Right lobe of liver (tissue), 6 donors: ENCODE measurements at regions not wholly inside any gene's neighbourhood (a gene's known extent, or its start where the extent isn't known, plus 50 kb on each side); places are given as distances from the start of the nearest gene placed in this dataset.
"Not testable (repeated sequence)": the region's sequence is repeated elsewhere in the genome, so short reads cannot be mapped to it uniquely, and the experiment has no call there.

ENCODE experiments used
- ATAC-seq, 4 donors: fragments of 200-7000 bp; cut with Tn5 transposase; one replicate each; pipeline ENCODE4 v1.9.1; 2020; ENCODE audit warnings: mild to moderate bottlenecking in 4 of 4, moderate library complexity in 4 of 4
- DNase-seq, 3 donors: peaks; one replicate each; pipeline ENCODE4 v3.0.0-alpha.2; 2020
- H3K27ac ChIP-seq, 3 donors: fragments of 200-600 bp; one replicate each; pipeline ENCODE4 v1.8.0; 2022
- H3K27me3 ChIP-seq, 2 donors: fragments of 200-600 bp; one replicate each; pipeline ENCODE4 v1.8.0; 2022
- H3K36me3 ChIP-seq, 4 donors: fragments of 200-600 bp; sonication (generic) in 1 of 4; one replicate each; pipeline versions ENCODE4 v1.5.1 to v1.8.0; 2017 to 2022; ENCODE audit warnings: control low read depth in 1 of 4
- H3K4me1 ChIP-seq, 4 donors: fragments of 200-600 bp; sonication (generic) in 1 of 4; one replicate each; pipeline versions ENCODE4 v1.5.1 to v1.8.0; 2017 to 2022; ENCODE audit warnings: control low read depth in 1 of 4
- H3K4me3 ChIP-seq, 3 donors: fragments of 200-600 bp; one replicate each; pipeline ENCODE4 v1.8.0; 2022
- H3K9me3 ChIP-seq, 4 donors: fragments of 200-600 bp; sonication (generic) in 1 of 4; one replicate each; pipeline versions ENCODE4 v1.5.1 to v1.8.0; 2017 to 2022; ENCODE audit warnings: control low read depth in 1 of 4
- CTCF ChIP-seq, 4 donors: fragments of 200-600 bp in 3 of 4; fragments of 450-650 bp in 1 of 4; IDR thresholded peaks; one replicate each; pipeline versions ENCODE4 v1.5.1 to v1.8.0; 2016 to 2022; ENCODE audit warnings: antibody characterized with exemption in 4 of 4, mild to moderate bottlenecking in 2 of 4
- POLR2A ChIP-seq: fragments of 450-650 bp; IDR thresholded peaks from one replicate; pipeline ENCODE4 v1.6.1; 2017; ENCODE audit warnings: antibody characterized with exemption, mild to moderate bottlenecking
- WGBS: methylation state at CpG from one replicate; pipeline ENCODE4 v1.1.6; 2018; ENCODE audit warnings: low coverage, low lambda C conversion rate; ENCODE audit not compliant: insufficient coverage; ENCODE audit errors: missing lambda C conversion rate; 5-methylcytosine and 5-hydroxymethylcytosine counted together
- intact Hi-C, 2 donors: fragments of 100-400 bp; cut with DNase I; formaldehyde crosslinking; loops; one replicate each; pipeline versions ENCODE4 v1.11.2 to v1.14.1; 2022
- donor health status: DM: no; HTN: yes; CAD: no.
- donor health status: DM: no; HTN: no; CAD: no.
- donor health status: DM: no; HTN: no; CAD: no.
- donor health status: DM: no; HTN: yes; CAD: no.
- donor health status: DM: no; HTN: yes; CAD: no.

GRCh38 chr15:66634540-66634939, 67.5 kb upstream of the SMAD6 start:
- intact Hi-C loops, result loop anchor here in 1 of 2 donors (10.0 kb wide), 1 partner anchor 60 kb away; no protein-coding TSS in a partner anchor
- WGBS, result no CpG with 5 or more reads among the region's 5 CpGs
- no peak overlapping the region for H3K4me3 ChIP-seq
- H3K4me1 ChIP-seq, result no peaks in the 10 kb centered on the region
- no peak for ATAC-seq
- H3K27ac ChIP-seq, result no peak overlapping the region
- H3K27me3 ChIP-seq, result no peaks in the 10 kb centered on the region
- no peaks in the 10 kb centered on the region for H3K36me3 ChIP-seq
- DNase-seq, result peak in 1 of 3 donors; percentile 32
- no peaks in the 10 kb centered on the region for H3K9me3 ChIP-seq
- TF ChIP-seq CTCF (IDR thresholded peaks at IDR 0.05), result no peak
- no peak for TF ChIP-seq POLR2A

GRCh38 chr15:66635006-66635405, 67.0 kb upstream of the SMAD6 start:
- no peaks in the 10 kb centered on the region for H3K9me3 ChIP-seq
- H3K4me1 ChIP-seq, result no peaks in the 10 kb centered on the region
- H3K27me3 ChIP-seq, result no peaks in the 10 kb centered on the region
- no peak overlapping the region for H3K27ac ChIP-seq
- no peaks in the 10 kb centered on the region for H3K36me3 ChIP-seq
- TF ChIP-seq POLR2A (no peak), CTCF (IDR thresholded peaks at IDR 0.05) (no peak)
- ATAC-seq (no peak), DNase-seq (no peak)
- 44% methylated on average over 4 of the region's 5 CpGs for WGBS
- intact Hi-C loops, result loop anchor here in 1 of 2 donors (10.0 kb wide), 1 partner anchor 60 kb away; no protein-coding TSS in a partner anchor
- no peak overlapping the region for H3K4me3 ChIP-seq

- DNase-seq (peak in 1 of 3 donors; percentile 11), ATAC-seq (no peak)
- TF ChIP-seq CTCF (IDR thresholded peaks at IDR 0.05) (no peak), POLR2A (no peak)
- H3K4me3 ChIP-seq, result no peak overlapping the region
- H3K9me3 ChIP-seq, result no peaks in the 10 kb centered on the region
- no peaks in the 10 kb centered on the region for H3K27me3 ChIP-seq
- intact Hi-C loops, result loop anchor here in 1 of 2 donors (10.0 kb wide), 1 partner anchor 59 kb away; no protein-coding TSS in a partner anchor
- WGBS, result 92% methylated on average over 2 of the region's 4 CpGs
- H3K4me1 ChIP-seq, result no peaks in the 10 kb centered on the region
- H3K27ac ChIP-seq, result no peak overlapping the region
- no peaks in the 10 kb centered on the region for H3K36me3 ChIP-seq
These were observed 66.2 kb upstream of the SMAD6 start for GRCh38 chr15:66635817-66636216.

GRCh38 chr15:66637044-66637443, 65.0 kb upstream of the SMAD6 start:
- intact Hi-C loops, result loop anchor here in 1 of 2 donors (10.0 kb wide), 1 partner anchor 58 kb away; no protein-coding TSS in a partner anchor

GRCh38 chr15:66638377-66638776, 63.7 kb upstream of the SMAD6 start:
- ATAC-seq (no peak), DNase-seq (peak in 1 of 3 donors; percentile 15)
- no peak overlapping the region for H3K4me3 ChIP-seq
- H3K27ac ChIP-seq, result no peak overlapping the region
- 64% methylated on average over 6 of the region's 6 CpGs for WGBS
- no peaks in the 10 kb centered on the region for H3K9me3 ChIP-seq
- no peaks in the 10 kb centered on the region for H3K36me3 ChIP-seq
- intact Hi-C loops, result loop anchor here in 1 of 2 donors (10.0 kb wide), 1 partner anchor 56 kb away; no protein-coding TSS in a partner anchor
- no peaks in the 10 kb centered on the region for H3K27me3 ChIP-seq
- no peak for TF ChIP-seq POLR2A
- H3K4me1 ChIP-seq, result peaks cover 0 to 22% (median 6%) of the 10 kb centered on the region in 4 donors

More at GRCh38 chr15:66637044-66637443, 65.0 kb upstream of the SMAD6 start:
- not testable (repeated sequence) for H3K27ac ChIP-seq, H3K4me1 ChIP-seq, ATAC-seq, H3K4me3 ChIP-seq, H3K9me3 ChIP-seq, H3K27me3 ChIP-seq, H3K36me3 ChIP-seq
- DNase-seq, result peak in 1 of 3 donors; percentile 15
- WGBS, result 76% methylated on average over 5 of the region's 9 CpGs
